ENCODE measurements at regions not wholly inside any gene's neighbourhood (a gene's known extent, or its start where the extent isn't known, plus 50 kb on each side); places are given as distances from the start of the nearest gene placed in this dataset.

DNA sequence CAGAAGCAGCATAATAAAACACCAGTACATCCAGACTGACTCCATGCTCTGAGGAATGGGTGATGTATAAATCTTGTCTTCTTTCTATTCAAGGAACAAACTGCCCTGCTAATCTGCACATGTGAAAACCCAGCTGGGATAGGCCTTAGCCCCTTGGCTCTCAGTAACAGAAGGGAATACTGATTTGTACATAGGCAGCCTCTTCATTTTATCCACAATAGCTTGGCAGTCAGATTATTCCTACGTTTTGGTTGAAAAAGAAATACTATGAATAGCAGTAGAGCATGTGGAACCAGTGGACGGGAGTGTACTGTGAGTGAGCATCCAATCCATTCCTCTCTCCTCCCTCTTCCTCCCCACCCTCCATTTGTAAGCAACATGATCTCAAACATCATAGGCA is 113.5 kb upstream of the ARHGAP5 start:
- Histone ChIP-seq H3K4me3 (ENCODE audit: insufficient read depth, low read depth, low read length, poor library complexity, severe bottlenecking) (no peak overlapping the region), H3K36me3 (ENCODE audit: control insufficient read depth, insufficient read depth, low read length) (no peaks in the 10 kb centered on the region)

DNA sequence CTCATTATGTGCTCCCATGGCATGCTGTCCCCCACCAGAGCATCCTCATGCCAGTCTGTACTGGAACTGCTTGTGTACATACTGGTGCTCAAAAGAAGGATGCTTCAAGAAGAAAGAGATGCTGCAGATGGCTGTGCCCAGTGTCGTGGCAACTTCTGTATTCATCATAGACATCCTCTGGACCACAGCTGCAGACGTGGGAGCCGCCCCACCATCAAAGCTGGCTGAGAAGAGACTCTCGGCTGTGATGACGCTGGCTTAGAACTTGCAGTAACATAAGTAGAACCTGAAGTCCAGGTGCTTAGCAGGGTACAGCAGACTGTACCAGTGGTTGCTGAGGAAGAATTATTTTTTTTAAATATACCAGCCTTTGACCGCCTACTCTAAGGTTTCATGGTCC is 112.6 kb upstream of the ARHGAP5 start:
- H3K9me3 ChIP-seq (ENCODE audit: control insufficient read depth, low read length), result no peaks in the 10 kb centered on the region
- H3K4me1 ChIP-seq (ENCODE audit: control insufficient read depth, insufficient read depth, low read length, poor library complexity, severe bottlenecking), result no peaks in the 10 kb centered on the region
- DNase-seq, result no peak
- no peaks in the 10 kb centered on the region for H3K36me3 ChIP-seq (ENCODE audit: control insufficient read depth, insufficient read depth, low read length)
- no peak overlapping the region for H3K27ac ChIP-seq (ENCODE audit: insufficient read depth, low read length, poor library complexity, severe bottlenecking)
- no peak overlapping the region for H3K4me3 ChIP-seq (ENCODE audit: insufficient read depth, low read depth, low read length, poor library complexity, severe bottlenecking)
- no peaks in the 10 kb centered on the region for H3K27me3 ChIP-seq (replicated peaks; ENCODE audit: control insufficient read depth, insufficient read depth, low read length, poor library complexity, severe bottlenecking)

More for the DNA sequence above, 113.5 kb upstream of the ARHGAP5 start:
- Histone ChIP-seq H3K4me1 (ENCODE audit: control insufficient read depth, insufficient read depth, low read length, poor library complexity, severe bottlenecking) (no peaks in the 10 kb centered on the region), H3K27ac (ENCODE audit: insufficient read depth, low read length, poor library complexity, severe bottlenecking) (no peak overlapping the region), H3K27me3 (replicated peaks; ENCODE audit: control insufficient read depth, insufficient read depth, low read length, poor library complexity, severe bottlenecking) (no peaks in the 10 kb centered on the region), H3K9me3 (ENCODE audit: control insufficient read depth, low read length) (no peaks in the 10 kb centered on the region)
- no peak for DNase-seq

DNA sequence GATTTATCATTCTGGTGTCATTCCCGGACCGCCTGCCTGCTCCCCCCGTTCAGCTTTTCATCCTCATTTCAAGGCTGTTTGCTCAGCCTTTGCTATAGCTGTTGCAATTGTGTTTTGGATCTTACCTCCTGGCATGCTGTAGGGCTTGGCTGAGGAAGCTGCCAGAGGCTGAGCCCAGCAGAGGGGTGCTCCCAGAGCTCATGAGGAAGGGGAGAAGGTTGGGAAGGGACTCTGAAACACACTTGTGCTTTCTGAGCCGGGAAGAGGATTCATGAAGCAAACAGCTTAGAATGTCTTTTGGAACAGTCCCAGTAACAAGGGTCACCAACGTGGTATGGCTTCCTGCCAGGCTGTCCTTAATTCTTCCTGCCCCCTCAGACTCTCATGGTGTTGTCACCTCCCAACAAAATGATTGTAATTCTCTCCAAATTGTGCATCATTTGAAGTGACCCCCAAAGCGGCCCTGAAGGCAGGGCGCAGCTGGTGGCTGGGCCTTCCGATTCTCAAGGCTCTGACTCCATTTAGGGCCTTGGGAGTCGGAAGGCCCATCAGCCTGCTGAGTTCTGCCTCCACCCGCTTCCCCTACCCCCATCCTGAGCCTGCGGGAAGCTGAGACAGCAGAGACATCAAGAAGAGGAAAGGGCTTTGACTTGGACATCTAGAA is 111.9 kb upstream of the ARHGAP5 start:
- Histone ChIP-seq H3K36me3 (ENCODE audit: control insufficient read depth, insufficient read depth, low read length) (no peaks in the 10 kb centered on the region), H3K4me1 (ENCODE audit: control insufficient read depth, insufficient read depth, low read length, poor library complexity, severe bottlenecking) (no peaks in the 10 kb centered on the region), H3K27ac (ENCODE audit: insufficient read depth, low read length, poor library complexity, severe bottlenecking) (no peak overlapping the region), H3K9me3 (ENCODE audit: control insufficient read depth, low read length) (no peaks in the 10 kb centered on the region), H3K27me3 (replicated peaks; ENCODE audit: control insufficient read depth, insufficient read depth, low read length, poor library complexity, severe bottlenecking) (no peaks in the 10 kb centered on the region), H3K4me3 (ENCODE audit: insufficient read depth, low read depth, low read length, poor library complexity, severe bottlenecking) (no peak overlapping the region)
- DNase-seq, result no peak

DNA sequence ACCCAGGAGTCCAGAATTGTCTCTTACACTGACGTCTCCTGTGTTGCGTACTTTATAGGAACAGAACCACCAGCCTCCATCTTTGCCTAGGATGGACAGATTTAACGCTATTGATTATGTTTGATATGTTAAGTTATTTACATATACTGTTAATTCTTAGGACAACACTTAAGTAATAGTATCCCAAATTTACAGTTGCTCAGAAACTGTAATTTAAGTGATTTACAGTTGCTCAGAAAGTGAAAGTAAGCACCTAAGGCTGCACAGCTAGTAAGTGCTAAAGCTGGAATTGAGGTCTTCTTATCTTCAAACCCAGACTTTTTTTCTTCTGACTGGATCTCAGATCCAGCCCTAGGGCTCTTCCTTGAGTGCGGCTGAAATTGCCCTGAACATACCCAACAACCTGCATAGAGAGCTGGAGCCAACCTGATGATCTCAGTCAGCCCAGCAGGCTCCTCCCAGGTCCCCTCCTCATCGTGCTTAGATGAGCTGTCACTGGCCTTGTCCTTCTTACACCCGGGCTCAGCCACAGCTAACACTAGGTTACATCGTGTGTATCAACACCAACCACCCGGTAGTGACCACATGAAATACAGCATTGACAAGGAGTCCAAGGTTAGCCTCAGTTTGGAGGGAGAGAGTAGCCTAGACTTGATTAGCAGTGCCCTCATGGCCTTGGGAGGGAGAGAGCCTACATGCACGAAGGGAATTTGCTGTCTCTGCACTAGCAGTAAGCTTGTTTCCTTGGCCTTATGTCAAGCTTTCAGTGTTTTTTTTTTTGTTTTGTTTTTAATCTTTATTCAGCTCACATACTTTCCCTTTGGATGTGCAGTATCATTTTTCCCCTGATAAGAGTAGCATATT is 111.1 kb upstream of the ARHGAP5 start:
- H3K4me3 ChIP-seq (ENCODE audit: insufficient read depth, low read depth, low read length, poor library complexity, severe bottlenecking), result no peak overlapping the region
- no peaks in the 10 kb centered on the region for H3K9me3 ChIP-seq (ENCODE audit: control insufficient read depth, low read length)
- H3K27ac ChIP-seq (ENCODE audit: insufficient read depth, low read length, poor library complexity, severe bottlenecking), result no peak overlapping the region
- DNase-seq, result no peak
- H3K4me1 ChIP-seq (ENCODE audit: control insufficient read depth, insufficient read depth, low read length, poor library complexity, severe bottlenecking), result no peaks in the 10 kb centered on the region
- no peaks in the 10 kb centered on the region for H3K36me3 ChIP-seq (ENCODE audit: control insufficient read depth, insufficient read depth, low read length)
- no peaks in the 10 kb centered on the region for H3K27me3 ChIP-seq (replicated peaks; ENCODE audit: control insufficient read depth, insufficient read depth, low read length, poor library complexity, severe bottlenecking)

DNA sequence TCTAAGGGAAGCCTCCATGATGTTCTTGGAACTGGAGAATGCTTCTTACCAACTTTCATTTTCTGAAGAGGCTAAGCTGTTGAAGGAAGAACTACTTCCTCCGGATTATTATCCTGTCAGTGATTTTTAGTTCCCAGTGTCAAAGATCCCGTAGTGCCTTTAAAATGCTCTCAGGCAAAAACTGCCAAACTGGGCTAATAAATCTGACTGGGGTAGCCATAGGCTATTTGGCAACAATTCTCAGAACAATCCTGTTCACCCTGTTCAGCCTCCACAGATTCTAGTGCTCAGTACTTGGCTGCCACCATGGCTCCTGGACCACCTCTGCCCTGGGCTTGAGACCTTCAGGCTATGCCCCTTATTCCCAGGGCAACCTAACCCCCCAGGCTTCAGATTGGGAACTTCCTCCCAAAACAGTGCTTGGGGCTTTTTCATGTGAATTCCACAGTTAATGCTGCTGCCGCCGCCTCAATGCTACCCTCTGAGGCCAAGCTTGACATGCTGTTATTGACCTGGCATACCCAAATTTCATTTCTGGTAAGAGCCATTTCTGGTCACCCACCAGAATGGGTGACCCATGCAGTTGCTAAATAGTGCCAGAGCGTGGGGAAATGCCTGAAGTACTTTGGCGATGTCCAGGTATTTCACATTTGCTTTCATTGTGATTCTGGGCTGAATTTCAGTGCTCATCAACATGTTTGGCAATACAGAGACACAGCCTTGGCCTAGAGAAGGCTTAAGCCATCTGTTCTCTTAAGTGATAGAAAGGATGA is 110.0 kb upstream of the ARHGAP5 start:
- no peaks in the 10 kb centered on the region for H3K4me1 ChIP-seq (ENCODE audit: control insufficient read depth, insufficient read depth, low read length, poor library complexity, severe bottlenecking)
- DNase-seq, result no peak
- H3K27ac ChIP-seq (ENCODE audit: insufficient read depth, low read length, poor library complexity, severe bottlenecking), result no peak overlapping the region
- H3K4me3 ChIP-seq (ENCODE audit: insufficient read depth, low read depth, low read length, poor library complexity, severe bottlenecking), result no peak overlapping the region
- no peaks in the 10 kb centered on the region for H3K9me3 ChIP-seq (ENCODE audit: control insufficient read depth, low read length)
- no peaks in the 10 kb centered on the region for H3K27me3 ChIP-seq (replicated peaks; ENCODE audit: control insufficient read depth, insufficient read depth, low read length, poor library complexity, severe bottlenecking)
- no peaks in the 10 kb centered on the region for H3K36me3 ChIP-seq (ENCODE audit: control insufficient read depth, insufficient read depth, low read length)

DNA sequence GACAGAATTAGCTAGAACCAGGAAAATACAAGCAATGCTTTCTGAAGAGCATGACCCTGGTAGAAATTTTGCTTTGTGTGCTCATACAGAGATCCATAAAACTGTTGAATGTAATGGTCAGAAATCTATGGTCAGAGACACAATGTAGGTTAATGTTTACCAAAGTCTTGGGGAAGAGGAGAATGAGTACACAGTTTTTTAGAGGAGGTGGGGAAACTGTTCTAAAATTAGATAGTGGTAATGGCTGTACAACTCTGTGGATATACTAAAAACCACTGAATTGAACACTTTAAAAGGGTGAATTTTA is 109.5 kb upstream of the ARHGAP5 start:
- H3K27ac ChIP-seq (ENCODE audit: insufficient read depth, low read length, poor library complexity, severe bottlenecking), result no peak overlapping the region
- DNase-seq, result no peak

DNA sequence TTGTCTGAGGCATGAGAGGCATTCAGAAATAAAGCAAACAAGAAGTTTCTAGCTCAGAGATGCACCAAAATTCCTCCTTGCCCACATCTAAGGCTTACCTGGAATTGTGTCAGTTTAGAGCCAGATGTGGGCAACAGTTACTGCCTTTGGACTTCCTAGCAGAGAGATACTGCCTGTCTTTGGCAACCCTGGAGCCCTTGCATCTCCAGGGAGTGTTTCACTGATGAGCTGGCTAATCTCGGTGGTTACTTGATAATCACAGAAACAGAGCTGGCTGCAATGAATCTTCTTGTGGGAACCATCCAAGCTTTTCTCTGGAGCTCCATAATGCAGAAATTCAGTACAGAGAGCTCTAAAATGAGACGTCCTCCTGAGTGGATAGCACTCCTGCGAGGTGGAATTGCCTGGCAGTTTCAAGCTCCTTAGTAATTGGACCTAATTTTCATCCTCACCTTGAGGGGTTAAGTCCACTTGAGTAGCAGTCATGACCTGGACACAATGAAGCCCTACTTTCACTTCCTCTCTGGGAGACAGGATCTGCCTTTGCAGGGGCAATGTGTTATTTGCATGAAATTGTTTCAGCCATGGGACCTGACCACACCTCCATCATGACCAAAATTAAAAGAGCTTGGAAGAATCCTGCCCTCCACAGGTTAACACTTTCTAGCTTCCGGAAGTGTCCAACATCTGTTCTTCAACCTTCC is 108.8 kb upstream of the ARHGAP5 start:
- no peaks in the 10 kb centered on the region for H3K36me3 ChIP-seq (ENCODE audit: control insufficient read depth, insufficient read depth, low read length)
- no peak for DNase-seq
- H3K4me3 ChIP-seq (ENCODE audit: insufficient read depth, low read depth, low read length, poor library complexity, severe bottlenecking), result no peak overlapping the region
- H3K27ac ChIP-seq (ENCODE audit: insufficient read depth, low read length, poor library complexity, severe bottlenecking), result no peak overlapping the region
- no peaks in the 10 kb centered on the region for H3K4me1 ChIP-seq (ENCODE audit: control insufficient read depth, insufficient read depth, low read length, poor library complexity, severe bottlenecking)
- no peaks in the 10 kb centered on the region for H3K9me3 ChIP-seq (ENCODE audit: control insufficient read depth, low read length)
- H3K27me3 ChIP-seq (replicated peaks; ENCODE audit: control insufficient read depth, insufficient read depth, low read length, poor library complexity, severe bottlenecking), result no peaks in the 10 kb centered on the region

More for the DNA sequence above, 109.5 kb upstream of the ARHGAP5 start:
- Histone ChIP-seq H3K4me3 (ENCODE audit: insufficient read depth, low read depth, low read length, poor library complexity, severe bottlenecking) (no peak overlapping the region), H3K4me1 (ENCODE audit: control insufficient read depth, insufficient read depth, low read length, poor library complexity, severe bottlenecking) (no peaks in the 10 kb centered on the region), H3K27me3 (replicated peaks; ENCODE audit: control insufficient read depth, insufficient read depth, low read length, poor library complexity, severe bottlenecking) (no peaks in the 10 kb centered on the region), H3K9me3 (ENCODE audit: control insufficient read depth, low read length) (no peaks in the 10 kb centered on the region), H3K36me3 (ENCODE audit: control insufficient read depth, insufficient read depth, low read length) (no peaks in the 10 kb centered on the region)

DNA sequence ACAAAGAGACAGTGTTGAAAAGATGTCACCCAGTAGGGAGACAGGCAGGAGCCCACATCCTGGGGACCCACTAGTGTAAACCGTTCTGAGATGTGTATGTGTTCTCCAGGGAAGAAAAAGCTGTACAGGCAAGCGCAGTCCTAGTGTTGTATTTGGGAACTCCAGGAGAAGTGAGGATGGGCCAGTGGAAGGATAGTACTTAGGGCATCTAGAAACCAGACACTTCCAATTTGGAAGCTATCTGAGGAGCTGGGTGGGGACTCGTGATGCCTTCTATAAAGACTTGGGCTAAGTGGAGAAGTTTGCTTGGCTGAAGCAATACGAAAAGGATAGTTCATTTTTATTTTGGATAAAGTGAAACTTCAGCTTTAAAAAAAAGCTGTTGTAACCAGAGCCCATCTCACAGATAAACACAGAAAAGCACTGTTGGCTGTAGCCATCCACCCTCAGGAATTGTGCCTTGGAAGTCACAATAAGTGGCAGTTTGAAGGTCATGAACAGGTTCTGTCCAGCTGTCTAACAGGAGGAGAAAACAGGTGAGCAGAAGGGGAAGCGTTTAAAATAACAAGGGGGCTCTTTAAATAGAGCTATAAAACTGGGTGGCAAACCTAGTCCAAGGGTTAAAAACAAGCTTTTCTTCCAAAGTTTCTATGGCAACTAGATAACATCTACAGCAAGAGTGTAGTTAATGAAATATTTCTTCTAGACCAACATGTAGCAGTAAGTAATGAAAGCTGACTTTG is 108.0 kb upstream of the ARHGAP5 start:
- DNase-seq, result no peak
- no peaks in the 10 kb centered on the region for H3K4me1 ChIP-seq (ENCODE audit: control insufficient read depth, insufficient read depth, low read length, poor library complexity, severe bottlenecking)
- no peaks in the 10 kb centered on the region for H3K27me3 ChIP-seq (replicated peaks; ENCODE audit: control insufficient read depth, insufficient read depth, low read length, poor library complexity, severe bottlenecking)

DNA sequence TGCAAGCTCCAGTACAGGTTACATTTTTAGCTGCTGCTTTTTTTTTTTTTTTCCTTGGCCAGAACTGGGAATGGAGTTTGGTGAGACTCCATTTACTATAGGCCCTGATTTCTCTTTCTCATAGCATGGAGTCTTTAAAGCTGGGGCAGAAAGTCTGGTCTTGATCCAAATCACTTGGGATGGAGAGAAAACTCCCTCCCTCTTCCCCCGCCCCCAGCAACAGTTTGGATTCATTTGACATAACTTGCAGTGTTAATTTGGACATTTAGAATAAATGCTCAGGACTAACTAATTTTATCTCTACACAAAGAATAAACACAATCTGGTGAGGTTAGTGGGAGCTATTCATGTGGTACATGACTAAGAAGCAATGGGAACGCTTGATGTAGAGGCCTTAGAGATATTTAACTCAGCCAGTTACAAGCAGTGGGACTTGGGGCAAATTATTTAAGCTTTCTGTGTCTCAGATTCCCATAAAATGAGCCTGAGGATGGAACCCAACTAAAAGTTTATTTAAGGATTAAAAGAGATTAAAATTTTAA is 107.3 kb upstream of the ARHGAP5 start:
- H3K27me3 ChIP-seq (replicated peaks; ENCODE audit: control insufficient read depth, insufficient read depth, low read length, poor library complexity, severe bottlenecking), result no peaks in the 10 kb centered on the region
- H3K4me3 ChIP-seq (ENCODE audit: insufficient read depth, low read depth, low read length, poor library complexity, severe bottlenecking), result no peak overlapping the region
- no peaks in the 10 kb centered on the region for H3K9me3 ChIP-seq (ENCODE audit: control insufficient read depth, low read length)
- no peak for DNase-seq
- no peaks in the 10 kb centered on the region for H3K36me3 ChIP-seq (ENCODE audit: control insufficient read depth, insufficient read depth, low read length)
- H3K4me1 ChIP-seq (ENCODE audit: control insufficient read depth, insufficient read depth, low read length, poor library complexity, severe bottlenecking), result no peaks in the 10 kb centered on the region
- no peak overlapping the region for H3K27ac ChIP-seq (ENCODE audit: insufficient read depth, low read length, poor library complexity, severe bottlenecking)

More for the DNA sequence above, 108.0 kb upstream of the ARHGAP5 start:
- no peak overlapping the region for H3K4me3 ChIP-seq (ENCODE audit: insufficient read depth, low read depth, low read length, poor library complexity, severe bottlenecking)
- H3K9me3 ChIP-seq (ENCODE audit: control insufficient read depth, low read length), result no peaks in the 10 kb centered on the region
- no peak overlapping the region for H3K27ac ChIP-seq (ENCODE audit: insufficient read depth, low read length, poor library complexity, severe bottlenecking)
- H3K36me3 ChIP-seq (ENCODE audit: control insufficient read depth, insufficient read depth, low read length), result no peaks in the 10 kb centered on the region

Measured in effector memory CD4-positive, alpha-beta T cell (primary cell).